ENCODE measurements at regions not wholly inside any gene's neighbourhood (a gene's known extent, or its start where the extent isn't known, plus 50 kb on each side); places are given as distances from the start of the nearest gene placed in this dataset.
A peak's percentile ranks its signal among the peaks of the same experiment; 100 is the strongest.

DNA sequence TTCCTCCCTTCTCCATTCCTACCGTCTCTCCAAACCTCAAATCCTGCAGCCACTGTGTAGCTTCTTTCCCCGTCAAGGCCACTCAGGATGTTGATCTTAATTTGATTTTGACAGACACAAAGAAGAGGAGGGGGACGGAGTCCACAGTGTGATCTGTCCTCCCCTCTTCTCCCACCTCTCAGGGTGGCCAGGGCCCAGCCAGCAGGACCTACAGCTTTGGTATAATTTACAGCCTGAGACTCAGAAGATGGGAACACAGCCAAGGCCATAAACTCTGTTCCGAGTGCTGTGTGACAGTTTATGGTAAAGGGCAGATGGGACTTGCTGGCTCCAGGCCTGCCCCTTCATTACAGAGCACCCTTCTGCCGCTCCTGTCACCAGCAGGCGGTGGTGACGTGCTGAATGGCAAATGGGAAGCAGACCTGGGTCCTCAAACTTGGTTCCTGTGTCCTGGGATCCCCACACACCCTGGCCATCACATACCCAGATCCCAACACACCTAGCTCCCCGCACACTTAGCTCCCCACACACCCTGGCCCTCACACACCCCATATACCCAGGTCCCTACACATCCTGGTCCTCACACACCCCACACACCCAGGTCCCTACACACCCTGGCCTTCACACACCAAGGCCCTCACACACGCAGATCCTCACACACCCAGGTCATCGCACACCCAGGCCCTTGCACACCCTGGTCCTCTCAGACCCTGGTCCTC, 71.6 kb downstream of the CD2 start:
- no peak overlapping the region for H3K27ac ChIP-seq
- no peak for TF ChIP-seq POLR2AphosphoS5 (IDR thresholded peaks at IDR 0.05)
- TF ChIP-seq, protein P1, sequence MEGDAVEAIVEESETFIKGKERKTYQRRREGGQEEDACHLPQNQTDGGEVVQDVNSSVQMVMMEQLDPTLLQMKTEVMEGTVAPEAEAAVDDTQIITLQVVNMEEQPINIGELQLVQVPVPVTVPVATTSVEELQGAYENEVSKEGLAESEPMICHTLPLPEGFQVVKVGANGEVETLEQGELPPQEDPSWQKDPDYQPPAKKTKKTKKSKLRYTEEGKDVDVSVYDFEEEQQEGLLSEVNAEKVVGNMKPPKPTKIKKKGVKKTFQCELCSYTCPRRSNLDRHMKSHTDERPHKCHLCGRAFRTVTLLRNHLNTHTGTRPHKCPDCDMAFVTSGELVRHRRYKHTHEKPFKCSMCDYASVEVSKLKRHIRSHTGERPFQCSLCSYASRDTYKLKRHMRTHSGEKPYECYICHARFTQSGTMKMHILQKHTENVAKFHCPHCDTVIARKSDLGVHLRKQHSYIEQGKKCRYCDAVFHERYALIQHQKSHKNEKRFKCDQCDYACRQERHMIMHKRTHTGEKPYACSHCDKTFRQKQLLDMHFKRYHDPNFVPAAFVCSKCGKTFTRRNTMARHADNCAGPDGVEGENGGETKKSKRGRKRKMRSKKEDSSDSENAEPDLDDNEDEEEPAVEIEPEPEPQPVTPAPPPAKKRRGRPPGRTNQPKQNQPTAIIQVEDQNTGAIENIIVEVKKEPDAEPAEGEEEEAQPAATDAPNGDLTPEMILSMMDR (IDR thresholded peaks at IDR 0.05), result no peak
- WGBS, 2 donors (ENCODE audit: low coverage in 1 of 2), result 76% methylated on average over 7 of the region's 10 CpGs; no CpG with 5 or more reads in 1 of the 2 donors

DNA sequence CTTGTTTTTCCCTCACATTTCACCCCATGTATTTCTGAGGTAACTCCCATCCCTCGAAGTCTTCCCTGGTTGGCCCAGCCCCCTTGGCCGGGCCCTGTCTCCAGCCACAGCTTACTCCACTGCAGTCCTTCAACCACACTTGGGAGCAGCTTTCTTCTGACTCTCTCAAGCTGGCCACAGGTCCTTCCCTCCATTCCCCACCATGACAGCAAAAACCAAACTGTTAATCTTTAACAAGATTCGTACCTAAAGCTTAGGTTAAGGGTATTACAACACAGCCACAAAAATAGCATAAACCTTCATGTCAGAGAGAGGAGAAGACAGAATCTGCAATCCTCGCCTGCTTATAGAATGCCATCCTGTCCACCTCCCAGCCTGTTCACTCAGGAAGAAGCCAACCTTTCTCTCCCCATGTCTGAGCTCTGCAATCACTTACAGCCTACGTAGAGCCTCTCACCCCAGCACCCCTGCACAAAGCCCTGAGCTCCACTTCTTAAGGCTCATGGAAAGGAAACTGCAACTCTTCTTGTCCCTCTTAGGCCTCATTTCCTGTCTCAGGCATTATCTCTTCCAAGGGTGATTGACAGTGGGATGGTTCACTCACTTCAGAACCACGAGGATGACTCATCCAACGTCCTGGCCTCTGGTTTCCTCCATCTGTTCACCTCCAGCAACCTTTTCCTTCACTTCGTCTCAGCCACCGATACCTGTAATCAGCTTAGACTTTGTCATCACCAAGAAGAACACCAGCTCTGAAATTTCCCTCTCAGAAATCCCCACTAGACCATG, 72.8 kb downstream of the CD2 start:
- WGBS, 2 donors (ENCODE audit: low coverage in 1 of 2), result 58 to 62% methylated on average over 4 to 7 of the region's 9 CpGs
- no peaks in the 10 kb centered on the region for H3K9me3 ChIP-seq
- H3K4me3 ChIP-seq, result no peak overlapping the region
- H3K27ac ChIP-seq, result no peak overlapping the region
- ATAC-seq, result no peak
- TF ChIP-seq POLR2AphosphoS5 (IDR thresholded peaks at IDR 0.05), result no peak
- TF ChIP-seq POLR2A (IDR thresholded peaks at IDR 0.05), result no peak
- TF ChIP-seq, protein P1 (IDR thresholded peaks at IDR 0.05), result no peak
- TF ChIP-seq EP300 (IDR thresholded peaks at IDR 0.05), result no peak
- H3K4me1 ChIP-seq, result peaks cover 0 to 8% (median 0%) of the 10 kb centered on the region in 3 donors
- no peaks in the 10 kb centered on the region for H3K36me3 ChIP-seq
- H3K27me3 ChIP-seq, result no peaks in the 10 kb centered on the region

More for the DNA sequence above, 71.6 kb downstream of the CD2 start:
- H3K9me3 ChIP-seq, result no peaks in the 10 kb centered on the region
- no peaks in the 10 kb centered on the region for H3K36me3 ChIP-seq
- no peaks in the 10 kb centered on the region for H3K27me3 ChIP-seq
- H3K4me3 ChIP-seq, result no peak overlapping the region
- H3K4me1 ChIP-seq, result peaks cover 0 to 8% (median 0%) of the 10 kb centered on the region in 3 donors
- peak; percentile 22 for ATAC-seq

DNA sequence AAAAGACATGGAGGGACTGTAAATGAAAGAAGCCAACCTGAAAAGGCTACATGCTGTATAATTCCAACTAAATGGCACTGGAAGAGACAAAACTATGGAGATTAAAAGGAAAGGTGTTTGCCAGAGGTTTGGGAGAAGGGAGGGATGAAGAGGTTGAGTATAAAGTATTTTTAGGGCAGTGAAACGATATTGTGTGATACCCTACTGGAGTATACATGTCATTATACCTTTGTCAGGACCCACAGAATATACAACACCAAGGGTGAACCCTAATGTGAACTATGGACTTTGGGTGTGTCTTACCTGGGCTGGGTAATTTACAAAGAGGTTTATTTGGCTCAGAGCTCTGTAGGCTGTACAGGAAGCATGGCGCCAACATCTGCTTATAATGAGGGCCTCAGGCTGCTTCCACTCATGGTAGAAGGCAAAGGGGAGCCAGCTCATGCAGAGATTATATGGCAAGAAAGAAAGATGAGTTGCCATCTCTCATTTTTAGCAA, 73.4 kb downstream of the CD2 start:
- TF ChIP-seq POLR2AphosphoS5 (IDR thresholded peaks at IDR 0.05) (no peak), EP300 (IDR thresholded peaks at IDR 0.05) (no peak), POLR2A (IDR thresholded peaks at IDR 0.05) (no peak)
- TF ChIP-seq, protein P1 (IDR thresholded peaks at IDR 0.05), result no peak
- WGBS, 2 donors (ENCODE audit: low coverage in 1 of 2), result 89 to 100% methylated on average over 1 of the region's 2 CpGs
- no peak overlapping the region for H3K4me3 ChIP-seq
- peaks cover 0 to 8% (median 0%) of the 10 kb centered on the region in 3 donors for H3K4me1 ChIP-seq
- ATAC-seq, result no peak
- H3K27ac ChIP-seq, result no peak overlapping the region
- H3K27me3 ChIP-seq, result no peaks in the 10 kb centered on the region
- no peaks in the 10 kb centered on the region for H3K9me3 ChIP-seq
- H3K36me3 ChIP-seq, result no peaks in the 10 kb centered on the region

DNA sequence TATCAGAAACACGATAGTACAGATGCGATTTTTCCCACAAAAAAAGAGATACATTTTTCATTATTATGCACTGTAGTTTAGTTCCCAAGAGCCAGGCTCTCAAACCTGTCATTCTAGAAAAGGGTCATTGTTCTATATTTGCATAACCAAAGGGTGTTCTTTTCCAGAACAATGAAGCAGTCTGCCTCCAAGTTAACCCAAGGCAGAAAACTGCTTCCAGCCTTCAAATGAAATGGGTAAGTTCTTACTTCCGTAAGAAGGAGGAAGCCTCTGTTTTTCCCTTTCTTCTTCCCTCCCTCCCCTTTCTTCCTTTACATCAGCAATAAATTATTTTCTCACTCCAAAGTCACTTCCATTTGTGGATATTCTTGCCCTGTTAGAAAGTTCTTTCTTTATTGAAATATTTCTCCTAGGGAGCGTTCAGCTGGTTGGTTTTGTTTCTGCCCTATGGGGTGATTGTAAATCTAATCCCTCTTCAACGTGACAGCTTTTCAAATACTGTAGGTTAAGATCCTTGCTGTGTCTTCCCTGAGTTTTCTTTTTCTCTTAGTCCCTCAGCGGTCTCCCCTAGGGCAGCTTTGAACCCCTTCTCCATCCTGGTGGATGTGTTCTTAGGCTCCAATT, 77.3 kb upstream of the PTGFRN start:
- no peaks in the 10 kb centered on the region for H3K4me1 ChIP-seq
- no peak for ATAC-seq
- WGBS, 2 donors (ENCODE audit: low coverage in 1 of 2), result 67 to 78% methylated on average over 5 to 6 of the region's 6 CpGs
- peaks cover 0 to 4% (median 0%) of the 10 kb centered on the region in 3 donors for H3K9me3 ChIP-seq
- no peak overlapping the region for H3K27ac ChIP-seq
- H3K27me3 ChIP-seq, result no peaks in the 10 kb centered on the region
- no peaks in the 10 kb centered on the region for H3K36me3 ChIP-seq
- no peak overlapping the region for H3K4me3 ChIP-seq
- TF ChIP-seq POLR2AphosphoS5 (IDR thresholded peaks at IDR 0.05) (no peak), POLR2A (IDR thresholded peaks at IDR 0.05) (no peak), EP300 (IDR thresholded peaks at IDR 0.05) (no peak)
- TF ChIP-seq, protein P1 (IDR thresholded peaks at IDR 0.05), result no peak
